ENCODE measurements at regions not wholly inside any gene's neighbourhood (a gene's known extent, or its start where the extent isn't known, plus 50 kb on each side); places are given as distances from the start of the nearest gene placed in this dataset.
"Not testable (repeated sequence)": the region's sequence is repeated elsewhere in the genome, so short reads cannot be mapped to it uniquely, and the experiment has no call there.

DNA sequence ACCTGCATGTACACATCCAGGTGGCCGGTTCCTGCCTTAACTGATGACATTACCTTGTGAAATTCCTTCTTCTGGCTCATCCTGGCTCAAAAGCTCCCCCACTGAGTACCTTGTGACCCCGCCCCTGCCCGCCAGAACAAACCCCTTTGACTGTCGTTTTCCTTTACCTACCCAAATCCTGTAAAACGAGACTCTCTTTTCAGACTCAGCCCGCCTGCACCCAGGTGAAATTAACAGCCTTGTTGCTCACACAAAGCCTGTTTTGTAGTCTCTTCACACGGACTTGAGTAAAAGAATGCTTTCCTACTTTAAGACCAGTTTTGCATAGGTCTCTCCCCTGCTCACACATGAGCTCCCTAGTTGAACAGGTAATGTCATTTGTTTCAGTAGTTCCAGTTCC lies 667.4 kb upstream of the GBE1 start:
- not testable (repeated sequence) for H3K4me2 ChIP-seq (ENCODE audit: low read length); H3K79me2 ChIP-seq (ENCODE audit: control insufficient read depth, insufficient read depth, low read length); H3K79me1 ChIP-seq (ENCODE audit: low read length); H3K27me3 ChIP-seq (ENCODE audit: insufficient read depth, low read length, poor library complexity); H3K9ac ChIP-seq (ENCODE audit: low read length); H2BK120ac ChIP-seq (ENCODE audit: low read depth, low read length); H3K18ac ChIP-seq (ENCODE audit: low read length); H3K36me3 ChIP-seq (ENCODE audit: control insufficient read depth, insufficient read depth, low read length); H3K4me3 ChIP-seq (ENCODE audit: low read length); H3K4me1 ChIP-seq (ENCODE audit: control insufficient read depth, low read depth, low read length); H2AK5ac ChIP-seq (ENCODE audit: low read length); H3K4ac ChIP-seq (ENCODE audit: low read depth, low read length); H3K23ac ChIP-seq (ENCODE audit: low read length); H4K8ac ChIP-seq (ENCODE audit: low read depth, low read length); H2BK5ac ChIP-seq (ENCODE audit: low read length); H4K5ac ChIP-seq (ENCODE audit: low read length)
- peak; percentile 84 for DNase-seq
- Histone ChIP-seq H3K56ac (ENCODE audit: low read length) (peak overlapping the region; percentile 54), H2BK15ac (replicated peaks; ENCODE audit: low read depth) (peak overlapping the region; percentile 36), H3K27ac (ENCODE audit: low read depth, low read length) (peak overlapping the region; percentile 76)
- WGBS (ENCODE audit: extremely low coverage, insufficient coverage, low lambda C conversion rate), result no CpG with 5 or more reads among the region's 7 CpGs

DNA sequence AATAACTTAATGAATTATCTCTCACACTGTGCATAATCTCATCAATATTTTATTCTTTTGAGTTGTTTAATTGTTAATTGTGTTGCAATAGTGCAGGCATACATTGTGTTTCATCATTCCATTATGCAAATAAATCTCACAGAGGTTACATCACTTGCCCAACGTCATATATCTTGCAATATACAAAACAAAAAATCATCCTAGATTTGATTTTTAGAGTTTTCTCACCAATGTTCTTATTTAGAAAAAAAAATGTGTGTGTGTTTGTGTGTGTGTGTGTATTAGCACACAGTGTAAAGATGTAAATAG lies 662.5 kb upstream of the GBE1 start:
- no peak for DNase-seq
- H2BK120ac ChIP-seq (ENCODE audit: low read depth, low read length), result no peak overlapping the region
- no peak overlapping the region for H3K4ac ChIP-seq (ENCODE audit: low read depth, low read length)
- H3K4me1 ChIP-seq (ENCODE audit: control insufficient read depth, low read depth, low read length), result no peaks in the 10 kb centered on the region
- WGBS (ENCODE audit: extremely low coverage, insufficient coverage, low lambda C conversion rate), result no CpG with 5 or more reads among the region's 1 CpG
- H3K4me3 ChIP-seq (ENCODE audit: low read length), result no peak overlapping the region
- H2BK5ac ChIP-seq (ENCODE audit: low read length), result no peak overlapping the region
- no peak overlapping the region for H2AK5ac ChIP-seq (ENCODE audit: low read length)
- no peaks in the 10 kb centered on the region for H3K79me2 ChIP-seq (ENCODE audit: control insufficient read depth, insufficient read depth, low read length)
- H3K27me3 ChIP-seq (ENCODE audit: insufficient read depth, low read length, poor library complexity), result no peaks in the 10 kb centered on the region
- H3K23ac ChIP-seq (ENCODE audit: low read length), result no peak overlapping the region
- H4K8ac ChIP-seq (ENCODE audit: low read depth, low read length), result no peak overlapping the region
- no peak overlapping the region for H3K27ac ChIP-seq (ENCODE audit: low read depth, low read length)
- no peak overlapping the region for H2BK15ac ChIP-seq (replicated peaks; ENCODE audit: low read depth)
- H3K79me1 ChIP-seq (ENCODE audit: low read length), result no peaks in the 10 kb centered on the region
- no peaks in the 10 kb centered on the region for H3K36me3 ChIP-seq (ENCODE audit: control insufficient read depth, insufficient read depth, low read length)
- no peak overlapping the region for H4K5ac ChIP-seq (ENCODE audit: low read length)
- H3K18ac ChIP-seq (ENCODE audit: low read length), result no peak overlapping the region
- H3K56ac ChIP-seq (ENCODE audit: low read length), result no peak overlapping the region
- no peak overlapping the region for H3K9ac ChIP-seq (ENCODE audit: low read length)
- H3K4me2 ChIP-seq (ENCODE audit: low read length), result no peak overlapping the region

DNA sequence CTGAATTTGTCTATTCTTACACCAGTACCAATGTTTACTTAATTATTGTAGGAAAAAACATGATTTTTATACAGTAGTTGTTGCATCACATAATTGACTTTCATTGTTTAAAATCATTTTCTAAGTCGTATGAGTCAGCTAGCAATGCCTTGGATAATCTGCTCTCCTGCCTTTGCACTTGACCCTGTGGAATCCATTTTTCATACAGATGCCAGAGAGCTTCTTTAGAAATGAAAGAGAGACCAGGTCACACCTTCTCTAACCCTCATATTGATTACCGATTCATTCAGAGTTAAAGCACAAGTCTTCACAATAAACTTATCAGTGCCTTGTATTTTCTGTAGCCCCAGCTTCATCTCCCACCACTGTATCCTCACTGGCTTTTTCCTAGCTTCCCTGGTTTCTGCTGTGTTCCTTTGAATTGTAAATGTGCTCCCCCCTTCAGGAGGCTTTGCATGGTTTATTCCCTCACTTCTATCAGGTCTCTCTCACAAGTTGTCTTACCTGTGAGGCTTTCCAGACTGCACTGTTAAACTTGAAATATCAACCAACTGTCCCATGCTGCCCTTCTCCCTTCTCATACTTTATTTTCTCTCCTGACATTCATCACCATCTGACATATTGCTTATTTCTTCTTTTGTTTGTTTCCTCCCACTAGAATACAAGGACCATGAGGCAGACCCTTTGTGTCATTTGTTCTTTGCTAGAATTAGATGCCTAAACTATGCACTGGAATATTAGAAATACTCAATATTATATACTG lies 662.0 kb upstream of the GBE1 start:
- WGBS (ENCODE audit: extremely low coverage, insufficient coverage, low lambda C conversion rate), result no CpG with 5 or more reads among the region's 2 CpGs
- Histone ChIP-seq H3K18ac (ENCODE audit: low read length) (no peak overlapping the region), H3K4me1 (ENCODE audit: control insufficient read depth, low read depth, low read length) (no peaks in the 10 kb centered on the region), H3K4me2 (ENCODE audit: low read length) (no peak overlapping the region), H2BK120ac (ENCODE audit: low read depth, low read length) (no peak overlapping the region), H3K9ac (ENCODE audit: low read length) (no peak overlapping the region), H3K56ac (ENCODE audit: low read length) (no peak overlapping the region), H4K8ac (ENCODE audit: low read depth, low read length) (no peak overlapping the region), H3K4ac (ENCODE audit: low read depth, low read length) (no peak overlapping the region), H2AK5ac (ENCODE audit: low read length) (no peak overlapping the region), H3K79me2 (ENCODE audit: control insufficient read depth, insufficient read depth, low read length) (no peaks in the 10 kb centered on the region), H3K36me3 (ENCODE audit: control insufficient read depth, insufficient read depth, low read length) (no peaks in the 10 kb centered on the region), H2BK5ac (ENCODE audit: low read length) (no peak overlapping the region), H3K4me3 (ENCODE audit: low read length) (no peak overlapping the region), H3K23ac (ENCODE audit: low read length) (no peak overlapping the region), H3K27me3 (ENCODE audit: insufficient read depth, low read length, poor library complexity) (no peaks in the 10 kb centered on the region), H2BK15ac (replicated peaks; ENCODE audit: low read depth) (no peak overlapping the region), H3K27ac (ENCODE audit: low read depth, low read length) (peak overlapping the region; percentile 19), H4K5ac (ENCODE audit: low read length) (no peak overlapping the region), H3K79me1 (ENCODE audit: low read length) (no peaks in the 10 kb centered on the region)
- DNase-seq, result peak; percentile 67

DNA sequence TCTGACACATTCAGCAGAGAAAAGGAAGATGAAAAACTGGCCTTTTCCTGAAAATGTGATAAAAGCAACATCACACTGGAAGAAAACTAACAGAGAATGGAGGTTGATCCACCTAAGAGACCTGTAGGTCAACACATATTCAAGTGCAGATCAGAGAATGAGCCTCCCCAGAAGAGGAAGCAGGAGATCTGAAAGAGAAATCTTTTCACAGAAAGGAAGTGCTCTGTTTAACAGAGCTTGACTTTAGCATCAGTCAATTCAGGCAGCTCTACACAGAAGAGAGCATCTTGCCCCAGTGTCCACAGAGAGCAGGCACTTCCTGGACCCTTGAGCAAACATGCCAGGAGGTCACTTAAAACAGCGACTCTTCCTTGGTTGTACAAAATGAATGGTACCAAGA lies 655.4 kb upstream of the GBE1 start:
- H3K27me3 ChIP-seq (ENCODE audit: insufficient read depth, low read length, poor library complexity), result no peaks in the 10 kb centered on the region
- H2BK5ac ChIP-seq (ENCODE audit: low read length), result no peak overlapping the region
- no peaks in the 10 kb centered on the region for H3K36me3 ChIP-seq (ENCODE audit: control insufficient read depth, insufficient read depth, low read length)
- no peak overlapping the region for H3K4ac ChIP-seq (ENCODE audit: low read depth, low read length)
- H4K8ac ChIP-seq (ENCODE audit: low read depth, low read length), result no peak overlapping the region
- no peaks in the 10 kb centered on the region for H3K79me1 ChIP-seq (ENCODE audit: low read length)
- no peak for DNase-seq
- H3K56ac ChIP-seq (ENCODE audit: low read length), result no peak overlapping the region
- no peak overlapping the region for H3K23ac ChIP-seq (ENCODE audit: low read length)
- H3K4me3 ChIP-seq (ENCODE audit: low read length), result no peak overlapping the region
- no CpG with 5 or more reads among the region's 1 CpG for whole genome bisulfite sequencing (ENCODE audit: extremely low coverage, insufficient coverage, low lambda C conversion rate)
- H4K5ac ChIP-seq (ENCODE audit: low read length), result no peak overlapping the region
- H2BK120ac ChIP-seq (ENCODE audit: low read depth, low read length), result no peak overlapping the region
- H2BK15ac ChIP-seq (replicated peaks; ENCODE audit: low read depth), result no peak overlapping the region
- H3K79me2 ChIP-seq (ENCODE audit: control insufficient read depth, insufficient read depth, low read length), result no peaks in the 10 kb centered on the region
- H3K9ac ChIP-seq (ENCODE audit: low read length), result no peak overlapping the region
- H2AK5ac ChIP-seq (ENCODE audit: low read length), result no peak overlapping the region
- no peak overlapping the region for H3K18ac ChIP-seq (ENCODE audit: low read length)
- no peaks in the 10 kb centered on the region for H3K4me1 ChIP-seq (ENCODE audit: control insufficient read depth, low read depth, low read length)
- H3K27ac ChIP-seq (ENCODE audit: low read depth, low read length), result no peak overlapping the region
- no peak overlapping the region for H3K4me2 ChIP-seq (ENCODE audit: low read length)

DNA sequence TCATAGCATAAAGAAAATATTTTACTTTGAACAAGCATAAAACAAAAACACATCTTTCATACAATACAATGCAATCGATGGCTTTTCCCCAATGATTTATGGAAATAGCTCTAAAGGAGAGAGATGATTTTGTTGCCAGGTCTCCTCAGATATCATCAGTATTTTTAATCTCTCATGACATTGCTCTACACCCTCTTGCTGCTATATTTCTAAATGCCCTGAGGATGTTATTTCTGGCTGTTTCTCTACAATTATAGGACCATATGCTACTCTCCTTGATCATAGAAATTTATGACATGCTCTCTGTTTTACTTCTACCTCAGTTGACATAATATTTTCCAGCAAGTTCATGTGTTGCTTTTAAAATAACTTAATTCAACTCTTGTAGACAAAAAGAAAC lies 654.9 kb upstream of the GBE1 start:
- Histone ChIP-seq H3K56ac (ENCODE audit: low read length) (no peak overlapping the region), H3K23ac (ENCODE audit: low read length) (no peak overlapping the region), H2BK15ac (replicated peaks; ENCODE audit: low read depth) (no peak overlapping the region), H3K27me3 (ENCODE audit: insufficient read depth, low read length, poor library complexity) (no peaks in the 10 kb centered on the region), H3K4me1 (ENCODE audit: control insufficient read depth, low read depth, low read length) (no peaks in the 10 kb centered on the region), H2BK120ac (ENCODE audit: low read depth, low read length) (no peak overlapping the region), H3K4me3 (ENCODE audit: low read length) (no peak overlapping the region), H3K79me2 (ENCODE audit: control insufficient read depth, insufficient read depth, low read length) (no peaks in the 10 kb centered on the region), H4K5ac (ENCODE audit: low read length) (no peak overlapping the region), H4K8ac (ENCODE audit: low read depth, low read length) (no peak overlapping the region), H3K4ac (ENCODE audit: low read depth, low read length) (no peak overlapping the region), H3K79me1 (ENCODE audit: low read length) (no peaks in the 10 kb centered on the region), H3K27ac (ENCODE audit: low read depth, low read length) (no peak overlapping the region), H2AK5ac (ENCODE audit: low read length) (no peak overlapping the region), H3K36me3 (ENCODE audit: control insufficient read depth, insufficient read depth, low read length) (no peaks in the 10 kb centered on the region), H2BK5ac (ENCODE audit: low read length) (no peak overlapping the region), H3K18ac (ENCODE audit: low read length) (no peak overlapping the region), H3K4me2 (ENCODE audit: low read length) (no peak overlapping the region), H3K9ac (ENCODE audit: low read length) (no peak overlapping the region)
- DNase-seq, result no peak
- no CpG with 5 or more reads among the region's 1 CpG for WGBS (ENCODE audit: extremely low coverage, insufficient coverage, low lambda C conversion rate)

DNA sequence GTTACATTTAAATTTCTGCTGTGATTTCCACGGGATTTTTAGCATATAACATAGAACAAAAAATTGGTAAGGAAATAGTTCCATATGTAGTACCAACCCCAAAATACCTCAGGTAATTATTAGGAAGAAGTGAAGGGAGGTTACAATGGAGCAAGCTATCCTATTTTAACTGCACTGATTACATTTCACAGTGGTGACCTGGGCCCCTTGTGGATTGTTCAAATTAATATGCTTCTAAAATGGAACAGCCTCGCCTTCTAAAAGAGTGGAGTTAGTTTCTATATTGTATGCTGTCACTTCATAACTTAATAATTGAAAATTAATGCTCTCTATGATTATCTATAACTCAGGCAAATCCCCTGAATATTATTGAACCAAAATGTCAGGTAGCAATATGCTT lies 651.7 kb upstream of the GBE1 start:
- no peak overlapping the region for H3K4me2 ChIP-seq (ENCODE audit: low read length)
- no peaks in the 10 kb centered on the region for H3K4me1 ChIP-seq (ENCODE audit: control insufficient read depth, low read depth, low read length)
- no peak overlapping the region for H2BK5ac ChIP-seq (ENCODE audit: low read length)
- no peak overlapping the region for H4K8ac ChIP-seq (ENCODE audit: low read depth, low read length)
- H3K23ac ChIP-seq (ENCODE audit: low read length), result no peak overlapping the region
- no peak overlapping the region for H2BK15ac ChIP-seq (replicated peaks; ENCODE audit: low read depth)
- H3K27ac ChIP-seq (ENCODE audit: low read depth, low read length), result no peak overlapping the region
- H3K18ac ChIP-seq (ENCODE audit: low read length), result no peak overlapping the region
- no CpG with 5 or more reads among the region's 2 CpGs for WGBS (ENCODE audit: extremely low coverage, insufficient coverage, low lambda C conversion rate)
- no peaks in the 10 kb centered on the region for H3K36me3 ChIP-seq (ENCODE audit: control insufficient read depth, insufficient read depth, low read length)
- no peaks in the 10 kb centered on the region for H3K79me2 ChIP-seq (ENCODE audit: control insufficient read depth, insufficient read depth, low read length)
- no peak overlapping the region for H2BK120ac ChIP-seq (ENCODE audit: low read depth, low read length)
- no peak for DNase-seq
- H2AK5ac ChIP-seq (ENCODE audit: low read length), result no peak overlapping the region
- H3K4ac ChIP-seq (ENCODE audit: low read depth, low read length), result no peak overlapping the region
- H3K9ac ChIP-seq (ENCODE audit: low read length), result no peak overlapping the region
- H3K56ac ChIP-seq (ENCODE audit: low read length), result no peak overlapping the region
- H4K5ac ChIP-seq (ENCODE audit: low read length), result no peak overlapping the region
- no peaks in the 10 kb centered on the region for H3K79me1 ChIP-seq (ENCODE audit: low read length)
- no peaks in the 10 kb centered on the region for H3K27me3 ChIP-seq (ENCODE audit: insufficient read depth, low read length, poor library complexity)
- no peak overlapping the region for H3K4me3 ChIP-seq (ENCODE audit: low read length)
